Mesenchymal stem cell (in vitro differentiated cells and primary cell): ENCODE measurements at regions not wholly inside any gene's neighbourhood (a gene's known extent, or its start where the extent isn't known, plus 50 kb on each side); places are given as distances from the start of the nearest gene placed in this dataset.

Experiments used
- DNase-seq: peaks from one replicate; pipeline ENCODE4 v3.0.0-alpha.2; 2013
- H2AFZ ChIP-seq: one replicate; pipeline ENCODE4 v1.6.1; 2013; ENCODE audit warnings: low read depth, mild to moderate bottlenecking, control low read depth, inconsistent platforms, low read length, moderate library complexity
- H2AK5ac ChIP-seq: 2 replicates; pipeline ENCODE4 v1.6.1; 2013; ENCODE audit warnings: low read length, moderate library complexity, mild to moderate bottlenecking, inconsistent platforms; ENCODE audit not compliant: severe bottlenecking
- H2BK120ac ChIP-seq: one replicate; pipeline ENCODE4 v1.6.1; 2013; ENCODE audit warnings: low read depth, mild to moderate bottlenecking, inconsistent platforms, low read length, moderate library complexity
- H2BK12ac ChIP-seq, 2 experiments: one replicate each; pipeline ENCODE4 v1.6.1; 2013; ENCODE audit warnings: inconsistent platforms in 2 of 2, low read length in 2 of 2, mild to moderate bottlenecking in 2 of 2, moderate library complexity in 2 of 2, control low read depth in 1 of 2
- H2BK15ac ChIP-seq: one replicate; pipeline ENCODE4 v1.6.1; 2013; ENCODE audit warnings: mild to moderate bottlenecking, low read depth, inconsistent platforms; ENCODE audit not compliant: poor library complexity, severe bottlenecking
- H2BK5ac ChIP-seq: 2 replicates; pipeline ENCODE4 v1.6.1; 2013; ENCODE audit warnings: low read depth, mild to moderate bottlenecking, low read length, control low read depth, inconsistent platforms; ENCODE audit not compliant: poor library complexity, severe bottlenecking
- H3K14ac ChIP-seq, 2 experiments: one replicate each; pipeline ENCODE4 v1.6.1; 2013; ENCODE audit warnings: inconsistent platforms in 2 of 2, low read length in 2 of 2, control low read depth in 1 of 2, mild to moderate bottlenecking in 1 of 2, moderate library complexity in 1 of 2
- H3K18ac ChIP-seq, 2 experiments: one replicate each; pipeline ENCODE4 v1.6.1; 2013; ENCODE audit warnings: inconsistent platforms in 2 of 2, low read length in 2 of 2, control low read depth in 1 of 2, low read depth in 1 of 2, mild to moderate bottlenecking in 1 of 2
- H3K23ac ChIP-seq, 2 experiments: one replicate each; pipeline ENCODE4 v1.6.1; 2013; ENCODE audit warnings: inconsistent platforms in 2 of 2, low read length in 2 of 2, mild to moderate bottlenecking in 2 of 2, moderate library complexity in 2 of 2, control low read depth in 1 of 2
- H3K27ac ChIP-seq: 2 replicates; pipeline ENCODE4 v1.5.1; 2013; ENCODE audit warnings: mild to moderate bottlenecking, moderate library complexity, low read length, control low read depth, inconsistent platforms; ENCODE audit not compliant: poor library complexity, severe bottlenecking
- H3K27me3 ChIP-seq, 2 experiments: 2 replicates each; pipeline versions ENCODE4 v1.6.1 to v1.7.0; 2013; ENCODE audit warnings: low read length in 2 of 2, mild to moderate bottlenecking in 2 of 2, moderate library complexity in 2 of 2, control low read depth in 1 of 2, inconsistent platforms in 1 of 2; ENCODE audit not compliant: control insufficient read depth in 1 of 2, insufficient read depth in 1 of 2
- H3K36me3 ChIP-seq, 2 experiments: 2 replicates each; pipeline versions ENCODE4 v1.6.1 to v1.7.0; 2013; ENCODE audit warnings: low read length in 2 of 2, control low read depth in 1 of 2, inconsistent platforms in 1 of 2, low read depth in 1 of 2, mild to moderate bottlenecking in 1 of 2; ENCODE audit not compliant: insufficient read depth in 2 of 2, control insufficient read depth in 1 of 2
- H3K4ac ChIP-seq, 2 experiments: one replicate each; pipeline ENCODE4 v1.6.1; 2013; ENCODE audit warnings: inconsistent platforms in 2 of 2, low read length in 2 of 2, mild to moderate bottlenecking in 2 of 2, moderate library complexity in 2 of 2, control low read depth in 1 of 2, low read depth in 1 of 2
- H3K4me1 ChIP-seq: 2 replicates; pipeline ENCODE4 v1.6.1; 2013; ENCODE audit warnings: low read depth, low read length, control low read depth; ENCODE audit not compliant: control insufficient read depth, insufficient read depth
- H3K4me2 ChIP-seq: 2 replicates; pipeline ENCODE4 v1.6.1; 2013; ENCODE audit warnings: low read length, mild to moderate bottlenecking, inconsistent platforms; ENCODE audit not compliant: poor library complexity, severe bottlenecking
- H3K4me3 ChIP-seq, 2 experiments: 2 replicates each; pipeline versions ENCODE4 v1.5.1 to v1.7.0; 2013; ENCODE audit warnings: low read length in 2 of 2, mild to moderate bottlenecking in 2 of 2, control low read depth in 1 of 2, low read depth in 1 of 2; ENCODE audit not compliant: insufficient read depth in 1 of 2
- H3K79me1 ChIP-seq: replicated peaks from 2 replicates; pipeline ENCODE4 v1.6.1; 2013; ENCODE audit warnings: mild to moderate bottlenecking, control low read depth, low read length, inconsistent platforms; ENCODE audit not compliant: poor library complexity, severe bottlenecking
- H3K9ac ChIP-seq: 2 replicates; pipeline ENCODE4 v1.7.0; 2013; ENCODE audit warnings: mild to moderate bottlenecking, low read length, moderate library complexity
- H3K9me3 ChIP-seq: 2 replicates; pipeline ENCODE4 v1.7.0; 2013; ENCODE audit warnings: mild to moderate bottlenecking, low read length; ENCODE audit not compliant: control insufficient read depth
- H4K8ac ChIP-seq: one replicate; pipeline ENCODE4 v1.6.1; 2013; ENCODE audit warnings: inconsistent platforms, mild to moderate bottlenecking, low read length, moderate library complexity
- H4K91ac ChIP-seq: one replicate; pipeline ENCODE4 v1.6.1; 2013; ENCODE audit warnings: mild to moderate bottlenecking, low read length, inconsistent platforms
- WGBS: methylation state at CpG from one replicate; pipeline ENCODE4 v1.1.7; 2013; ENCODE audit warnings: mixed read lengths; 5-methylcytosine and 5-hydroxymethylcytosine counted together

DNA sequence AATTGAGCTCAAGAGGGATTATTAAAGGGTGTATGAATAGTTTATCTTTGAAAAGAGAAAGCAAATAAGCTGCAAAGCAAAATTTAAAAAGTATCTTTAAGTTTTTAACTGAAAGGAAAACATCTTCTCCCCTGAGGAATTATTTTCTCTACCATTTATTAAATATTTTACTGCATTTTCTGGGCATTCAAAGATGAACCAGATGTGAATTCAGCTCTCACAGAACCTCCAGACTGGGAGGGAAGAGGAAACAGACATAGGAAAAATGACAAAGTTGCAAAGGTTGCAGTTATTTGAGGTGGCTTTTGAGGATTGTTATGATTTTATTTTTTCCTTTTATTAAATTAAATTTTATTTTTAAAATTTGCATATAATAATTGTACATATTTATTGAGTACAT is 122.7 kb upstream of the SESN3 start:
- Histone ChIP-seq H2BK15ac (no peak overlapping the region), H3K4me2 (no peak overlapping the region), H2AFZ (no peak overlapping the region), H3K23ac (no peak overlapping the region), H3K36me3 (no peaks in the 10 kb centered on the region), H4K91ac (no peak overlapping the region), H3K4me1 (no peaks in the 10 kb centered on the region), H3K4ac (no peak overlapping the region), H2BK12ac (no peak overlapping the region), H3K4me3 (no peak overlapping the region), H3K9ac (no peak overlapping the region), H3K18ac (no peak overlapping the region), H3K27ac (no peak overlapping the region), H2BK120ac (no peak overlapping the region), H2AK5ac (no peak overlapping the region), H2BK5ac (no peak overlapping the region), H3K27me3 (no peaks in the 10 kb centered on the region), H3K14ac (no peak overlapping the region), H3K9me3 (peaks cover 11% of the 10 kb centered on the region), H3K79me1 (no peaks in the 10 kb centered on the region), H4K8ac (no peak overlapping the region)
- no peak for DNase-seq

DNA sequence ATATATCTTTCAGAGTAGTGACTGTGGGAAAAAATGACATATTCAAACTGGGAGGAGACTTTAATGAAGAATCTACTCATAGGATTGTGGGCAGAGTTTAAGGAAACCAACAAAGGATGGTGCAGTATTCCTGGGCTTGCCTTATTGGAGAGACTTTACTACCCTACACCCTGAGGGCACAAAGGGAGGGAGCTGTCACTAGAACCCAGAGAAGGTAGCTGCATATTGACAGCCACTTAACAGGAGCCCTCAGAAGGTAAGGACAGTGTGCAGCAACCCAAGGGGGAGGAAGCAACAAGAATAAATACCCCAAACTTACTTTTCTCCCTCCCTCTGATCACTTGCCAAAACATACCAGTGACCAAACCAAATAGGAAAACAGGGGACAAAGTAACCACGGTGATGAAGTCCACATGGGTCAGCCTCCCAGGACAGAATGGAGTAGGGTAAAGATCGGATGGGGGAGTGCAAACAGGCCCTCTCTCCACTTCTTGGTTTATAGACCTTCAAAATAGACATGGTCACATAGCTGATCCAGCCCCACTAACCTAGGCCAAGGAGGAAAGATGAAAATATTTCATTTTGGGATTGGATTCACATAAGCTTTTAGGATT is 121.8 kb upstream of the SESN3 start:
- Histone ChIP-seq H3K79me1 (no peaks in the 10 kb centered on the region), H3K18ac (no peak overlapping the region), H3K4me3 (no peak overlapping the region), H3K9ac (no peak overlapping the region), H2BK15ac (no peak overlapping the region), H4K91ac (no peak overlapping the region), H3K14ac (no peak overlapping the region), H2BK5ac (no peak overlapping the region), H3K4me2 (no peak overlapping the region), H2BK120ac (no peak overlapping the region), H3K27ac (no peak overlapping the region), H4K8ac (no peak overlapping the region), H3K23ac (no peak overlapping the region), H3K27me3 (no peaks in the 10 kb centered on the region), H2BK12ac (no peak overlapping the region), H2AK5ac (no peak overlapping the region), H3K4me1 (no peaks in the 10 kb centered on the region), H3K9me3 (peaks cover 11% of the 10 kb centered on the region), H3K4ac (no peak overlapping the region), H3K36me3 (no peaks in the 10 kb centered on the region), H2AFZ (no peak overlapping the region)
- no peak for DNase-seq
- 90% methylated on average over 2 of the region's 2 CpGs for WGBS

DNA sequence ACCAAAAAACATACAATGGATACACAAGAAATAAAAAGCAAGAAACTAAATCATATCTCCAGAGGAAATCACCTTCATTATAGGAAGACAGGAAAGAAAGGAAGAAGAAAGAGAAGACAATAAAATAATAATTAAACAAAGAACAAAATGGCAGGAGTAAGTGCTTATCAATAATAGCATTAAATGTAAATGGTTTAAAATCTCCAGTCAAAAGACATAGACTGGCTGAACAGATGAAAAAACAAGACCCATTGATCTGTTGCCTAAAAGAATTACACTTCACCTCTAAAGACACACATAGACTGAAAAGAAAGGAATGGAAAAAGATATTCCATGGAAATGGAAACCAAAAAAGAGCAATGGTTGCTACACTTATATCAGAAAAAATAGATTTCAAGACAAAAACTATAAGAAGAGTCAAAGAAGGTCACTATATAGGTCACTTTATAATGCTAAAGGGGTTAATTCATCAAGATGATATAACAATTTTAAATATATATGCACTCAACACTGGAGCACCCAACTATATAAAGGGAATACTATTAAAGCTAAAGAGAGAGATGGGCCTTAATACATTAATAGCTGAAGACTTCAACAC is 118.4 kb upstream of the SESN3 start:
- Histone ChIP-seq H2BK15ac (no peak overlapping the region), H3K23ac (no peak overlapping the region), H3K4ac (no peak overlapping the region), H3K4me2 (no peak overlapping the region), H3K27me3 (no peaks in the 10 kb centered on the region), H3K14ac (no peak overlapping the region), H2BK120ac (no peak overlapping the region), H3K36me3 (no peaks in the 10 kb centered on the region), H3K79me1 (no peaks in the 10 kb centered on the region), H3K18ac (no peak overlapping the region), H4K8ac (no peak overlapping the region), H3K27ac (no peak overlapping the region), H2AFZ (no peak overlapping the region), H3K4me3 (no peak overlapping the region), H2BK12ac (no peak overlapping the region), H3K4me1 (no peaks in the 10 kb centered on the region), H2AK5ac (no peak overlapping the region), H4K91ac (no peak overlapping the region), H2BK5ac (no peak overlapping the region), H3K9ac (no peak overlapping the region), H3K9me3 (peaks cover 11% of the 10 kb centered on the region)
- no peak for DNase-seq

DNA sequence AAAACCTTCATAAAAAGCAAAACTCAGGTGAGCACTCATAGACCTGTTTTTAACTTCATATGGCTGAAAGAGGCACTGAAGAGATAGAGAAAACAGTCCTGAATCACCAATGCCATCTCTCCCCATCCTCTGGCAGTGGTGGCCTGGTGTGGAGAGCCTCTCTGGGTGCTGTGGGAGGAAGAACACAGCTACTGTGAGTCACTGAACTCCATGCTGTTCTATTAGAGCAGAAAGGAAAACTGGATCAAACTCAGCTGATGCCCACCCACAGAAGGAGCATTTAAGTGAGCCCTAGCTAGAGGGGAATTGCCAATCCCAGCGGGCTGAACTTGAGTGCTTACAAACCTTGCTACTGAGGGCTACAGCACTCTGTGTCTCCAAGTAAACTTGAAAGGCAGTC is 115.3 kb upstream of the SESN3 start:
- peaks cover 11% of the 10 kb centered on the region for H3K9me3 ChIP-seq
- no peak overlapping the region for H4K8ac ChIP-seq
- no peak overlapping the region for H2BK15ac ChIP-seq
- no peak for DNase-seq
- no peak overlapping the region for H3K14ac ChIP-seq
- H2BK120ac ChIP-seq = no peak overlapping the region
- WGBS = 97% methylated on average over 1 of the region's 1 CpG
- H3K36me3 ChIP-seq = no peaks in the 10 kb centered on the region
- H3K23ac ChIP-seq = no peak overlapping the region
- no peak overlapping the region for H3K4ac ChIP-seq
- peaks cover under 1% of the 10 kb centered on the region for H3K4me1 ChIP-seq
- H3K4me2 ChIP-seq = no peak overlapping the region
- H3K4me3 ChIP-seq = no peak overlapping the region
- H3K18ac ChIP-seq = no peak overlapping the region
- H2BK5ac ChIP-seq = no peak overlapping the region
- no peak overlapping the region for H2BK12ac ChIP-seq
- no peak overlapping the region for H3K27ac ChIP-seq
- no peak overlapping the region for H3K9ac ChIP-seq
- no peak overlapping the region for H2AFZ ChIP-seq
- H4K91ac ChIP-seq = no peak overlapping the region
- no peak overlapping the region for H2AK5ac ChIP-seq
- no peaks in the 10 kb centered on the region for H3K27me3 ChIP-seq
- no peaks in the 10 kb centered on the region for H3K79me1 ChIP-seq
